T-cell (primary cell): ENCODE measurements at regions not wholly inside any gene's neighbourhood (a gene's known extent, or its start where the extent isn't known, plus 50 kb on each side); places are given as distances from the start of the nearest gene placed in this dataset.

ENCODE experiments used
- ATAC-seq, 4 experiments: fragments of 200-7000 bp in 3 of 4; fragments of 150-1000 bp in 1 of 4; cut with Tn5 transposase; replicated peaks in 1 of 4; 1 replicate in 3 of 4; 2 replicates in 1 of 4; pipeline ENCODE4 v1.10.0; 2021; ENCODE audit warnings: moderate library complexity in 3 of 4, mild to moderate bottlenecking in 2 of 4, moderate number of reproducible peaks in 1 of 4
- CTCF ChIA-PET, 2 donors: fragments of 300-600 bp; sonication (Branson Sonifier 250); formaldehyde crosslinking; loops; one replicate each; lab custom pipeline; 2022; ENCODE audit warnings: antibody characterized with exemption in 2 of 2; lab: Charles Lee
- POLR2A ChIA-PET, 2 donors: fragments of 300-600 bp; sonication (Branson Sonifier 250); formaldehyde crosslinking; loops; one replicate each; lab custom pipeline; 2022; ENCODE audit warnings: antibody characterized with exemption in 2 of 2; lab: Charles Lee
- DNase-seq, 35 experiments: peaks; one replicate each; pipeline versions ENCODE4 v3.0.0 to v3.0.0-alpha.2; 2013 to 2023
- H3K27ac ChIP-seq: one replicate; pipeline ENCODE4 v1.5.1; 2013; ENCODE audit warnings: low read length
- H3K27me3 ChIP-seq, 2 experiments: replicated peaks in 1 of 2; 1 replicate in 1 of 2; 2 replicates in 1 of 2; pipeline versions ENCODE4 v1.6.1 to v1.7.0; 2013; ENCODE audit warnings: low read length in 1 of 2, mixed read lengths in 1 of 2; ENCODE audit not compliant: control insufficient read depth in 2 of 2, insufficient read depth in 2 of 2; ENCODE audit errors: extremely low read depth in 1 of 2
- H3K36me3 ChIP-seq, 2 donors: 1 replicate in 1 of 2; 2 replicates in 1 of 2; pipeline versions ENCODE4 v1.6.1 to v1.7.0; 2013; ENCODE audit warnings: low read length in 1 of 2; ENCODE audit not compliant: control insufficient read depth in 2 of 2, insufficient read depth in 1 of 2; ENCODE audit errors: extremely low read depth in 1 of 2
- H3K4me1 ChIP-seq, 2 experiments: 1 replicate in 1 of 2; 2 replicates in 1 of 2; pipeline versions ENCODE4 v1.6.1 to v1.7.0; 2013; ENCODE audit warnings: low read length in 2 of 2, mixed read lengths in 1 of 2; ENCODE audit not compliant: insufficient read depth in 2 of 2, control insufficient read depth in 1 of 2; ENCODE audit errors: extremely low read depth in 1 of 2
- H3K4me3 ChIP-seq, 2 donors: 1 replicate in 1 of 2; 2 replicates in 1 of 2; pipeline versions ENCODE4 v1.5.1 to v1.7.0; 2013; ENCODE audit warnings: mild to moderate bottlenecking in 2 of 2, low read length in 1 of 2, moderate library complexity in 1 of 2; ENCODE audit not compliant: control insufficient read depth in 1 of 2; ENCODE audit errors: extremely low read depth in 1 of 2
- H3K9me3 ChIP-seq: 2 replicates; pipeline ENCODE4 v1.7.0; 2013
- H3K27ac Mint-ChIP-seq, 2 donors: one replicate each; pipeline ENCODE4 v1.8.0; 2020 to 2021; ENCODE audit warnings: mild to moderate bottlenecking in 2 of 2, mixed read lengths in 2 of 2
- H3K27me3 Mint-ChIP-seq, 2 donors: one replicate each; pipeline ENCODE4 v1.8.0; 2021 to 2022; ENCODE audit warnings: mixed read lengths in 2 of 2
- H3K36me3 Mint-ChIP-seq: one replicate; pipeline ENCODE4 v1.8.0; 2021; ENCODE audit warnings: mixed read lengths
- H3K4me1 Mint-ChIP-seq, 3 donors: one replicate each; pipeline ENCODE4 v1.8.0; 2020 to 2022; ENCODE audit warnings: mixed read lengths in 3 of 3, mild to moderate bottlenecking in 1 of 3
- H3K4me3 Mint-ChIP-seq, 3 donors: one replicate each; pipeline ENCODE4 v1.8.0; 2020 to 2022; ENCODE audit warnings: mild to moderate bottlenecking in 3 of 3, mixed read lengths in 3 of 3, moderate library complexity in 3 of 3
- H3K9me3 Mint-ChIP-seq, 3 donors: one replicate each; pipeline ENCODE4 v1.8.0; 2020 to 2022; ENCODE audit warnings: mixed read lengths in 3 of 3
- WGBS: methylation state at CpG from one replicate; pipeline ENCODE4 v1.1.5; 2013; ENCODE audit warnings: missing lambda C conversion rate; ENCODE audit not compliant: insufficient coverage; 5-methylcytosine and 5-hydroxymethylcytosine counted together

DNA sequence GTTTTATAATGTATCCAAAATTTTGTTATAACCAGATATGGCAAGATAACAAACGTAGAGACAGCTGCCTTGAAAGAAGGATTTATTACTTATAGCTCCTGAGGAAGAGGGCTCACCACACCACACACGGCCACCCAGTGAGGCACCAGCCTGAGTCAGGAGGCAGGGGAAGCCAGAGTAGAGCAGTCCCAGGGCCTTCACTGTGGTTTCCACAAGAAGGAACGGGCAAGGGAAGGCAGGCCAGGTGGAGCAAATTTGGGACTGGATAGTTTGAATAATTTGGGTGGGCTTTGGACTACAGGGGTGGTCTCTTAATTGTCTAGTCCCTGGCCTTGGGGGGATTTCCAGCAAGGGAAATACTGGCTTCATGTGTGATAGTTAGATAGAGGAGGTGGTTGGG, 72.5 kb downstream of the RRAGC start:
- Mint-ChIP-seq H3K9me3 (peaks cover 0 to 1% (median 0%) of the 10 kb centered on the region in 3 donors), H3K36me3 (no peaks in the 10 kb centered on the region), H3K27me3 (peaks cover 75 to 77% of the 10 kb centered on the region in 2 donors), H3K4me3 (no peak overlapping the region), H3K4me1 (no peaks in the 10 kb centered on the region), H3K27ac (no peak overlapping the region)
- WGBS, result no CpG with 5 or more reads among the region's 3 CpGs
- DNase-seq (no peak), ATAC-seq (no peak)
- H3K4me1 ChIP-seq, result no peaks in the 10 kb centered on the region
- H3K9me3 ChIP-seq, result no peaks in the 10 kb centered on the region
- no peak overlapping the region for H3K27ac ChIP-seq
- peaks cover 9 to 30% of the 10 kb centered on the region in 2 experiments for H3K27me3 ChIP-seq
- POLR2A ChIA-PET, result no interaction called here
- H3K36me3 ChIP-seq, result no peaks in the 10 kb centered on the region
- CTCF ChIA-PET, result no interaction called here
- no peak overlapping the region for H3K4me3 ChIP-seq

GRCh38 chr1:38786040-38786436, 73.5 kb downstream of the RRAGC start:
- Histone ChIP-seq H3K4me1 (no peaks in the 10 kb centered on the region), H3K36me3 (no peaks in the 10 kb centered on the region), H3K9me3 (no peaks in the 10 kb centered on the region), H3K4me3 (no peak overlapping the region), H3K27me3 (peaks cover 7 to 36% of the 10 kb centered on the region in 2 experiments), H3K27ac (no peak overlapping the region)
- no peaks in the 10 kb centered on the region for H3K9me3 Mint-ChIP-seq
- no peaks in the 10 kb centered on the region for H3K4me1 Mint-ChIP-seq
- no peaks in the 10 kb centered on the region for H3K36me3 Mint-ChIP-seq
- DNase-seq, result no peak
- H3K27ac Mint-ChIP-seq, result no peak overlapping the region
- ATAC-seq, result no peak
- H3K27me3 Mint-ChIP-seq, result peaks cover 77 to 82% of the 10 kb centered on the region in 2 donors
- CTCF ChIA-PET, result interaction anchor here in 1 of 2 donors (0.6 kb wide), 1 partner anchor 18 kb away, joined by 5 read pairs; no protein-coding TSS in a partner anchor
- POLR2A ChIA-PET, result no interaction called here
- 60% methylated on average over 2 of the region's 6 CpGs for WGBS
- H3K4me3 Mint-ChIP-seq, result no peak overlapping the region

GRCh38 chr1:38785285-38786039, 74.1 kb downstream of the RRAGC start:
- WGBS, result no CpG with 5 or more reads among the region's 4 CpGs
- POLR2A ChIA-PET, result no interaction called here
- Mint-ChIP-seq H3K27ac (no peak overlapping the region), H3K36me3 (no peaks in the 10 kb centered on the region), H3K9me3 (no peaks in the 10 kb centered on the region), H3K27me3 (peaks cover 75 to 82% of the 10 kb centered on the region in 2 donors), H3K4me3 (no peak overlapping the region), H3K4me1 (no peaks in the 10 kb centered on the region)
- no peaks in the 10 kb centered on the region for H3K9me3 ChIP-seq
- no peaks in the 10 kb centered on the region for H3K36me3 ChIP-seq
- peaks cover 7 to 34% of the 10 kb centered on the region in 2 experiments for H3K27me3 ChIP-seq
- no peaks in the 10 kb centered on the region for H3K4me1 ChIP-seq
- DNase-seq, result no peak
- no peak overlapping the region for H3K4me3 ChIP-seq
- ATAC-seq, result no peak
- no peak overlapping the region for H3K27ac ChIP-seq
- CTCF ChIA-PET, result interaction anchor here in 1 of 2 donors (0.6 kb wide), 1 partner anchor 18 kb away, joined by 5 read pairs; no protein-coding TSS in a partner anchor

- Histone ChIP-seq H3K9me3 (no peaks in the 10 kb centered on the region), H3K4me3 (no peak overlapping the region), H3K27me3 (peaks cover 7 to 31% of the 10 kb centered on the region in 2 experiments), H3K4me1 (no peaks in the 10 kb centered on the region), H3K36me3 (no peaks in the 10 kb centered on the region), H3K27ac (no peak overlapping the region)
- CTCF ChIA-PET, result no interaction called here
- POLR2A ChIA-PET, result no interaction called here
- DNase-seq (no peak), ATAC-seq (no peak)
- Mint-ChIP-seq H3K36me3 (no peaks in the 10 kb centered on the region), H3K9me3 (no peaks in the 10 kb centered on the region), H3K4me1 (no peaks in the 10 kb centered on the region), H3K27ac (no peak overlapping the region), H3K4me3 (no peak overlapping the region), H3K27me3 (peaks cover 68 to 82% of the 10 kb centered on the region in 2 donors)
- WGBS, result 70% methylated on average over 4 of the region's 6 CpGs
These were observed 74.9 kb downstream of the RRAGC start for GRCh38 chr1:38784452-38785284.

GRCh38 chr1:38783640-38784229, 75.8 kb downstream of the RRAGC start:
- CTCF ChIA-PET, result interaction anchor here in 1 of 2 donors (0.7 kb wide), 1 partner anchor 622 kb away, joined by 4 read pairs; no protein-coding TSS in a partner anchor
- Histone ChIP-seq H3K27ac (no peak overlapping the region), H3K4me1 (no peaks in the 10 kb centered on the region), H3K4me3 (no peak overlapping the region), H3K9me3 (no peaks in the 10 kb centered on the region), H3K27me3 (peaks cover 4 to 30% of the 10 kb centered on the region in 2 experiments), H3K36me3 (no peaks in the 10 kb centered on the region)
- H3K4me3 Mint-ChIP-seq, result peak overlapping the region in 1 of 3 donors; percentile 18
- no peaks in the 10 kb centered on the region for H3K36me3 Mint-ChIP-seq
- no peak overlapping the region for H3K27ac Mint-ChIP-seq
- no peaks in the 10 kb centered on the region for H3K9me3 Mint-ChIP-seq
- no peaks in the 10 kb centered on the region for H3K4me1 Mint-ChIP-seq
- 42% methylated on average over 27 of the region's 34 CpGs for WGBS
- ATAC-seq, result no peak
- POLR2A ChIA-PET, result no interaction called here
- H3K27me3 Mint-ChIP-seq, result peaks cover 62 to 77% of the 10 kb centered on the region in 2 donors
- no peak for DNase-seq

DNA sequence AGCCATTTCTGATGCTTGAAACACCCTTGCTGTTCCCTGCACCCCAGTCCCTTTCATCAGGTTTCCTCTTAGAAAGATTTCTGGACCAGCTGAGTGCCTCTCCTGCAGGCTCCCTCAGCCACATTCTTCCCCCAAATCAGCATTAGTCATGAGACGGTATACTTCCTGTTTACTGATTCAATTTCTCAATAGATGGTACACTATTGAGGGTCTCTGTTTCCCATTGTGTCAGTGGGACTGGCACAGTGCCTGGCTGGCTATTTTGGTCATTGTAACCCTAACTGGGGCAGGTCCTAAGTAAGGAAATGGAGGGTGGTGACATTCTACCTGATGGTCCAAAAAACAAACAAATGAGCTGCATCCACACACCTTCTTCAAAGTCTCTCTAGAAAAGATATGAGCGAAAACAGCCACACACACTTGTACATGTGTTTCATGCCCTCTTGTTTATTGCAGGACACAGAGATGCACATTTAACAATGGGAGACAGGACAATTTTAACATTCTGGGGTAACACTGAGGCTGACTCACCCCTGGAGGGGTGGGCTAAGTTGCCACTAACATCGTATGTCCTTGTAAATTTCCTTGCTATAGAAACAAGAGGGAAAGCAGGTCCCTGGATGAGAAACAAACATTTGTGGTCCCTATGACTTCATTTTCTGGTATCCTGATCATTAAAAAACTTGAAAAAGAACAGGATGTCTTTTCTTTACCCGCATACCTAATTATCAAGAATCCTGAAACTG, 77.5 kb downstream of the RRAGC start:
- ChIA-PET POLR2A (no interaction called here), CTCF (no interaction called here)
- Histone ChIP-seq H3K27me3 (peaks cover 3 to 24% of the 10 kb centered on the region in 2 experiments), H3K9me3 (no peaks in the 10 kb centered on the region), H3K4me1 (no peaks in the 10 kb centered on the region), H3K27ac (no peak overlapping the region), H3K4me3 (no peak overlapping the region), H3K36me3 (no peaks in the 10 kb centered on the region)
- Mint-ChIP-seq H3K9me3 (no peaks in the 10 kb centered on the region), H3K27ac (no peak overlapping the region), H3K36me3 (no peaks in the 10 kb centered on the region), H3K4me1 (no peaks in the 10 kb centered on the region), H3K27me3 (peaks cover 51 to 64% of the 10 kb centered on the region in 2 donors), H3K4me3 (no peak overlapping the region)
- ATAC-seq (no peak), DNase-seq (no peak)
- 80% methylated on average over 1 of the region's 4 CpGs for WGBS
